ENCODE measurements at regions not wholly inside any gene's neighbourhood (a gene's known extent, or its start where the extent isn't known, plus 50 kb on each side); places are given as distances from the start of the nearest gene placed in this dataset.

DNA sequence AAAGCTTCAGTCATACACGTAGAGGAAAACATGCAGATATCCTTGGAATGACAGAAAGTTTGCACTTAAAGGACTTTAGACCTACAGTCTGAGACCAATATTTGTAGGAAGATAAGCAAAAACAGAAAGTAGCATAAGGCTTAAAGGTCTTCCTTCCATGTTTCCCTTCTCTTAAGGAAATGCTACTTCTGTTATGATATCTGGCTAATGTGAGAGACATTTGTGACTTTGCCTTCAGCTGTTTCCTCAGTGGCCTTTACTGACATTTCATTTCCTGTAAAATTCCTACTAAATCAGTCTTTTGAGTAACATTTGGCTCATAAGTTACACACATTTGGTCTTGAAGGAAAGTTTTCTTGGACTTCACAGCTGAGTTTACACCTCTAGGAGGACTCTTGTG lies 713.4 kb downstream of the TBC1D32 start:
- H3K9me3 ChIP-seq, result no peaks in the 10 kb centered on the region
- 51 to 77% (median 67%) methylated on average over 1 of the region's 1 CpG for WGBS, 5 donors
- H3K27ac ChIP-seq, result no peak overlapping the region
- no peak for TF ChIP-seq POLR2A (IDR thresholded peaks at IDR 0.05)
- TF ChIP-seq, protein P1, sequence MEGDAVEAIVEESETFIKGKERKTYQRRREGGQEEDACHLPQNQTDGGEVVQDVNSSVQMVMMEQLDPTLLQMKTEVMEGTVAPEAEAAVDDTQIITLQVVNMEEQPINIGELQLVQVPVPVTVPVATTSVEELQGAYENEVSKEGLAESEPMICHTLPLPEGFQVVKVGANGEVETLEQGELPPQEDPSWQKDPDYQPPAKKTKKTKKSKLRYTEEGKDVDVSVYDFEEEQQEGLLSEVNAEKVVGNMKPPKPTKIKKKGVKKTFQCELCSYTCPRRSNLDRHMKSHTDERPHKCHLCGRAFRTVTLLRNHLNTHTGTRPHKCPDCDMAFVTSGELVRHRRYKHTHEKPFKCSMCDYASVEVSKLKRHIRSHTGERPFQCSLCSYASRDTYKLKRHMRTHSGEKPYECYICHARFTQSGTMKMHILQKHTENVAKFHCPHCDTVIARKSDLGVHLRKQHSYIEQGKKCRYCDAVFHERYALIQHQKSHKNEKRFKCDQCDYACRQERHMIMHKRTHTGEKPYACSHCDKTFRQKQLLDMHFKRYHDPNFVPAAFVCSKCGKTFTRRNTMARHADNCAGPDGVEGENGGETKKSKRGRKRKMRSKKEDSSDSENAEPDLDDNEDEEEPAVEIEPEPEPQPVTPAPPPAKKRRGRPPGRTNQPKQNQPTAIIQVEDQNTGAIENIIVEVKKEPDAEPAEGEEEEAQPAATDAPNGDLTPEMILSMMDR (IDR thresholded peaks at IDR 0.05 in 8 of 11, conservative IDR thresholded peaks at IDR 0.05 in 3 of 11), result no peak
- TF ChIP-seq POLR2AphosphoS5 (IDR thresholded peaks at IDR 0.05), result no peak
- intact Hi-C loops (cut with DNase I; ENCODE audit: low total_unique reads), result no loop called here
- no peak for DNase-seq
- no peak overlapping the region for H3K4me3 ChIP-seq
- H3K36me3 ChIP-seq, result no peaks in the 10 kb centered on the region
- no peaks in the 10 kb centered on the region for H3K4me1 ChIP-seq
- no peaks in the 10 kb centered on the region for H3K27me3 ChIP-seq (replicated peaks in 1 of 7)

DNA sequence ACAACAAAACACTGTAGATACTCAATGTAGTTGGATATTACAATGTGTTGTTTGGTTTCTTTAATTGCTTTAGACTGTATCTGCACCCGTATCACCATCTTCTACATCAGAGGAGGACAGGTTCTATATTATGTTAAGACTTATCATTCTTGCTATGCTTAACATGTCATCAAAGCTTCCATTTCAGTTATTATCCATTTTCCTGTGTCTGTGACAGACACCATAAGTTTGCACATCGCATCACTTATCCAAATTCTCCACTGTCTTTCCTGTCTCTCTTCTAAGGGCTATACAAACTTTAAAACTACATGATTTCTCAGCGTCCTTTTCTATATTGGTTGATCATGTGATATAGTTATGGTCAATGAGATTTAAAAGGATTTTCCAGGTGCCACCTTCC lies 719.0 kb downstream of the TBC1D32 start:
- no peaks in the 10 kb centered on the region for H3K4me1 ChIP-seq
- no peaks in the 10 kb centered on the region for H3K27me3 ChIP-seq (replicated peaks in 1 of 7)
- no peak for DNase-seq
- 79 to 89% (median 85%) methylated on average over 3 of the region's 3 CpGs for WGBS, 5 donors
- no peak overlapping the region for H3K4me3 ChIP-seq
- intact Hi-C loops (cut with DNase I; ENCODE audit: low total_unique reads), result no loop called here
- no peak overlapping the region for H3K27ac ChIP-seq
- no peaks in the 10 kb centered on the region for H3K9me3 ChIP-seq
- TF ChIP-seq POLR2AphosphoS5 (IDR thresholded peaks at IDR 0.05) (no peak), POLR2A (IDR thresholded peaks at IDR 0.05) (no peak)
- TF ChIP-seq, protein P1 (IDR thresholded peaks at IDR 0.05 in 8 of 11, conservative IDR thresholded peaks at IDR 0.05 in 3 of 11), result no peak
- no peaks in the 10 kb centered on the region for H3K36me3 ChIP-seq

DNA sequence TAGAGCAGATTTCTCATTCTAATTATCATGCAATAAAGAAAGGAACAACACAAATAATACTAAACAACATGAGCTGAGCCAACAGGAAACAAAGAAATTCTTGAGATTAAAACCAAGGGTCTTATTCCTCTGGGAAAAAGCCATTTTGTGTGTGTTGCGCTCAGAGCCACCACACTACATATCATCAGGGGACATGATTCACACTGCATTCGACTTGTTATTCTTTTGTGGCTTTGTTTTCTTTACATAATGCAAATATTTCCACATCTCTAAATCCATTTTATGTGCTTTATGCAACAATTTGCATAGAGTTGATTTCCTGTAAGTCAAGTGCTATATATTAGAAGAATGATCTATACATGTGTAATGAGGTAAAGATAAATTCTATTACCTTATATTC lies 719.6 kb downstream of the TBC1D32 start:
- TF ChIP-seq, protein P1 (IDR thresholded peaks at IDR 0.05 in 8 of 11, conservative IDR thresholded peaks at IDR 0.05 in 3 of 11), result no peak
- no peak for TF ChIP-seq POLR2A (IDR thresholded peaks at IDR 0.05)
- no peak for TF ChIP-seq POLR2AphosphoS5 (IDR thresholded peaks at IDR 0.05)
- no peaks in the 10 kb centered on the region for H3K9me3 ChIP-seq
- H3K27me3 ChIP-seq (replicated peaks in 1 of 7), result no peaks in the 10 kb centered on the region
- H3K36me3 ChIP-seq, result no peaks in the 10 kb centered on the region
- no peak overlapping the region for H3K27ac ChIP-seq
- no peak for DNase-seq
- H3K4me1 ChIP-seq, result no peaks in the 10 kb centered on the region
- H3K4me3 ChIP-seq, result no peak overlapping the region
- intact Hi-C loops (cut with DNase I; ENCODE audit: low total_unique reads), result no loop called here
- 76 to 91% (median 78%) methylated on average over 2 of the region's 2 CpGs for WGBS, 5 donors

DNA sequence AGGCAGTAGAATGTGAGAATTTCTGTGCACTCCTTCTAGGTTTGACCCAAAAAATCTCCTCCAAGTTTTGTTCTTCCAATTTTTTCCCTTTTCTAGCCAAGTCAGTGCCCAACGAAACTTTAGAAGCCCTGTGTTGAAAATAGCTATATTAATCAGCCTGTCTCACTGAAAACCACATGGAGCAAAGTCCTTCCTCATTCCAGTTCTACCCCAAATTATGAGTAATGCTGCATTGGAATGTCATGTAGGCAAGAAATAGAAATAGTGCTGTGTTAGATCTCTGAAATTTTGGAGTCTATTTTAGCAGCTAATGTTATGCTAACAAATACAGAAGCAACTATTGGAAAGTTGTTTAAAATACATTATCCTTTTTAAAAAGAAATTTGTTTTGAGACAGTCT lies 725.5 kb downstream of the TBC1D32 start:
- no peak for TF ChIP-seq POLR2AphosphoS5 (IDR thresholded peaks at IDR 0.05)
- TF ChIP-seq POLR2A (IDR thresholded peaks at IDR 0.05), result no peak
- TF ChIP-seq, protein P1 (IDR thresholded peaks at IDR 0.05 in 8 of 11, conservative IDR thresholded peaks at IDR 0.05 in 3 of 11), result no peak
- intact Hi-C loops (cut with DNase I; ENCODE audit: low total_unique reads), result no loop called here
- DNase-seq, result no peak
- no peaks in the 10 kb centered on the region for H3K9me3 ChIP-seq
- 9 to 45% (median 32%) methylated on average over 1 of the region's 1 CpG for WGBS, 5 donors
- no peaks in the 10 kb centered on the region for H3K4me1 ChIP-seq
- no peaks in the 10 kb centered on the region for H3K36me3 ChIP-seq
- no peak overlapping the region for H3K27ac ChIP-seq
- H3K27me3 ChIP-seq (replicated peaks in 1 of 7), result no peaks in the 10 kb centered on the region
- no peak overlapping the region for H3K4me3 ChIP-seq

All from spleen (tissue), 11 donors.